Activated T-cell treated with anti-CD3 and anti-CD28 coated beads for 4 hours (primary cell): ENCODE measurements at regions not wholly inside any gene's neighbourhood (a gene's known extent, or its start where the extent isn't known, plus 50 kb on each side); places are given as distances from the start of the nearest gene placed in this dataset.
"Not testable (repeated sequence)": the region's sequence is repeated elsewhere in the genome, so short reads cannot be mapped to it uniquely, and the experiment has no call there.

ENCODE experiments used
- DNase-seq: peaks from one replicate; pipeline ENCODE4 v3.0.0-alpha.2; 2020

- no peak for DNase-seq
Observed at GRCh38 chr17:51347851-51348584, 87.7 kb downstream of the UTP18 start.

- no peak for DNase-seq
Observed at GRCh38 chr17:51351080-51351479, 90.7 kb downstream of the UTP18 start.

- no peak for DNase-seq
Observed at GRCh38 chr17:51351890-51352289, 91.5 kb downstream of the UTP18 start.

- DNase-seq, result no peak
Observed at GRCh38 chr17:51352798-51353197, 92.5 kb downstream of the UTP18 start.

- no peak for DNase-seq
Observed at GRCh38 chr17:51353296-51353695, 93.0 kb downstream of the UTP18 start.

GRCh38 chr17:51354936-51355335 is 94.6 kb downstream of the UTP18 start:
- DNase-seq, result no peak

- no peak for DNase-seq
Observed at GRCh38 chr17:51355441-51356410, 95.4 kb downstream of the UTP18 start.

GRCh38 chr17:51359055-51359454 is 98.7 kb downstream of the UTP18 start:
- DNase-seq, result no peak

- DNase-seq, result no peak
Observed at GRCh38 chr17:51362811-51363585, 102.7 kb downstream of the UTP18 start.

GRCh38 chr17:51365090-51365489 is 104.7 kb downstream of the UTP18 start:
- no peak for DNase-seq

GRCh38 chr17:51366866-51367265 is 106.5 kb downstream of the UTP18 start:
- no peak for DNase-seq

- not testable (repeated sequence) for DNase-seq
Observed at GRCh38 chr17:51367836-51368235, 107.5 kb downstream of the UTP18 start.

GRCh38 chr17:51371732-51372151 is 111.4 kb downstream of the UTP18 start:
- peak; percentile 35 for DNase-seq

GRCh38 chr17:51372345-51373004 is 112.1 kb downstream of the UTP18 start:
- DNase-seq, result no peak

GRCh38 chr17:51373489-51374152 is 113.3 kb downstream of the UTP18 start:
- DNase-seq, result no peak

GRCh38 chr17:51374209-51374608 is 113.9 kb downstream of the UTP18 start:
- no peak for DNase-seq

- no peak for DNase-seq
Observed at GRCh38 chr17:51375771-51376170, 115.4 kb downstream of the UTP18 start.

GRCh38 chr17:51376739-51377138 is 116.4 kb downstream of the UTP18 start:
- DNase-seq, result no peak

- no peak for DNase-seq
Observed at GRCh38 chr17:51381262-51381661, 120.9 kb downstream of the UTP18 start.

GRCh38 chr17:51385208-51385607 is 124.9 kb downstream of the UTP18 start:
- no peak for DNase-seq

GRCh38 chr17:51387582-51387981 is 127.2 kb downstream of the UTP18 start:
- no peak for DNase-seq

- DNase-seq, result no peak
Observed at GRCh38 chr17:51387986-51388385, 127.6 kb downstream of the UTP18 start.
